Stimulated activated naive CD4-positive, alpha-beta T cell treated with Interleukin-2 at 50 U/mL for 16 hours (primary cell): ENCODE measurements at regions not wholly inside any gene's neighbourhood (a gene's known extent, or its start where the extent isn't known, plus 50 kb on each side); places are given as distances from the start of the nearest gene placed in this dataset.
A peak's percentile ranks its signal among the peaks of the same experiment; 100 is the strongest.
"Not testable (repeated sequence)": the region's sequence is repeated elsewhere in the genome, so short reads cannot be mapped to it uniquely, and the experiment has no call there.

ENCODE experiments used
- DNase-seq: peaks from one replicate; lab custom pipeline; 2025; lab: John Stamatoyannopoulos, UW

GRCh38 chr4:153936121-153936520, 147.2 kb upstream of the SFRP2 start:
- no peak for DNase-seq

GRCh38 chr4:153934688-153935017, 145.8 kb upstream of the SFRP2 start:
- no peak for DNase-seq

DNA sequence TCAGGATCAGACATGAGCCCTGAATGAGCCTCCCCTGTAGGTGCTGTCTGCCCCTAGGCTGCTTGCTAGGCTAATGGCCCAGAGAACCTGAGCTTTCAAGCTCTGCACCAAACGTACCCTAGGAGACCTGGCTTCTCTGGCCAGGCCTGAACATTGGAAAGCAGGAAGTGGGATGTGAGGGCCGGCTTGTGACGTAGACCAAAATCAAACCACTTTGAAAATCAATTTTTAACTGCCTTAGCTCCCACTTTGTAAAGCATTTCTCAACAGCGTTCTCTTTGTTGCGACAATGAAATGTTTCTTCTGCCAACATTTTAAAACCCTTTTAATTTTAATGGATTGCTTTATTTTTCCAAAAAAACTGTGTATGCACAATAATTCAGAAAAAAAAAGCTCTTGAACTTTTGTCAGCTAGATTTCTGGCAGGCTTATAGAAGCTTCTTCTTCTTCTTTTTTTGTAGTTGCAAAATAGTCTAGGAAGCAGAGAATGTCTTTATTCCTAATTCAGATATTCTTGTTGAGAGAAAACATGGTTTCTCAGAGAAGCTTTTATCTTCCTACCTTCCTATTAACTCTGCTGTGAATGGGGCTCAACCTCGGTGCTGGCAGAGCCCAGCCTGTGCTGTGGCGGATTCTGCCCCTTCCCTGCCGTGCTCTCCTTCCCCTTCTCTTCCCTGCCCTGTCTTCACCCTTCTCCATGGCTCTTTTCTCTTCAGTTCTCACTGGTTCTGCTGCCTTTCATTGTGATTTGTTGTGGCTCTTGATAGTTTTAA, 145.2 kb upstream of the SFRP2 start:
- DNase-seq, result no peak

DNA sequence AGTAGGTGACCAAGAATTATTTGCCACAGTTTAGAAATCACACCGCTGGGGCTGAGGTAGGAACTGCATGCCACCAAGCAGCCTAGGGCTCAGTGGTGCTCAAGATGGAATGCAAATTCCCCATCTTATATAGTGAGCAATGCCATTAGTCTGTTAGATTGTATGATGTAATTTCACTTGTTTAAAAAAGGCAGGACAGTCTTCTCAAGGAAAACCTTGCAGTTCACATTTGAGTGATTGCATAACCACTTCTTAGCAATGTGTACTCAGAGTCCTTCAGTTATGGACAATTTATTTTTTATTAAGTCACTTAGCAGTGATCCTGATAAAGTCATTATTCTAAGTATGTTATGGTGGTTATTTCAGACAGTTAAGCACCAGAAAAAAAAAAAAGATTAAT, 142.9 kb upstream of the SFRP2 start:
- no peak for DNase-seq

- no peak for DNase-seq
Measured at GRCh38 chr4:153929675-153930074, 140.8 kb upstream of the SFRP2 start.

DNA sequence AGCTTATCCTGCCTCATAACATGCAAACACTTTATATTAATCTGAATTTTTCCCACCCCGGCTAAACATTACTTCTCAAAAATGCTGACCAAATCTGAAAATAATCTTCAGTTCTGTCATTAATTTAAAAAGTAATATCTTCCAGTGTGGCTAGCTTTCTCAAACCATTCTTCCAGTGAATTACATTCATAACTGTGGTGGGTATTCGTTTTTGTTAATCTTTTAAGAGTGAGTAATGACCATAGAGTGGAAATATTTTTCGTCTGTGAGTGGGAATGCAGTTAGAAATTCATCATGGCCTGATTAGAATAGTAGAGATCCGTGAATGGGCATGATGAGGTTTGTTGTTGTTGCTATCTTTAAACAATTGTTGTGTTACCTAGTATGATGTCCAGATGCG, 138.6 kb upstream of the SFRP2 start:
- DNase-seq, result no peak

DNA sequence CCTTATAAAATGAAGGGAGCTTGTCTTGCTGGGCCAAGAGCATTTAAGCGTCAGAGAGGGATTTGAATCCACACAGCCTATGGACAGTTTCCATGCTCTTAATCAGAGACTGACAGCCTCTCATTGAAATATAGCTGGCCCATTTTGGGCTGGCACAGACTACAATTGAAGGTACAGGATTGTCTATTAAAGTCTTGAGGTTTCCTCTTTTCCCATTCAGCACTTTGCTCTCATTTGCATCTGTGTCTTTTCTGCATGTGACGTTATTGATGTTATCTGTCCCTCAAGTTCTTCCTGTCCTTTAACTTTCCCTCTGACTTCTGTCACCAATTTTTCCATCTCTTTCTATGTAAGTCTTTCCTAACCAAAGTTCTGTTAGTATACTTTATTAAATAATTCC, 133.3 kb upstream of the SFRP2 start:
- no peak for DNase-seq

DNA sequence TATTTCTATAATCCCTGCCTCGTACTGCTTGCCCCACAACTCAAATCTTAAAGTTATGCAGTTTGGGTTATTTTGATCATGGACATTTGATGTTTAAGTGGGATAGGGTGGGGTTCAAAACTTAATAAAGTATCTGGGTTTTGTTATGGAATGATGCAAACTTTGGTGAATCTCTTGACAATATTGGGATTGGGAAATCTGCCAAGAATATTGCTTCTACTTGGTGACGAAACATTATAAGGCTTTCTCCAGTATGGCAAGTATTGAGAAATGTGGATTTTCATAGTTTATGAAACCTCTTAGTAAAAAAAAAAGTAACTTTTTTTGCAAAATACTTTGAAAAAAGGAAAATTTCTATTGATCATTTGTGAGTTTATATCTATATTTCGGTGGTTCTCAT, 130.8 kb upstream of the SFRP2 start:
- DNase-seq, result no peak

- peak; percentile 1 for DNase-seq
Measured at GRCh38 chr4:153916273-153916755, 127.4 kb upstream of the SFRP2 start.

DNA sequence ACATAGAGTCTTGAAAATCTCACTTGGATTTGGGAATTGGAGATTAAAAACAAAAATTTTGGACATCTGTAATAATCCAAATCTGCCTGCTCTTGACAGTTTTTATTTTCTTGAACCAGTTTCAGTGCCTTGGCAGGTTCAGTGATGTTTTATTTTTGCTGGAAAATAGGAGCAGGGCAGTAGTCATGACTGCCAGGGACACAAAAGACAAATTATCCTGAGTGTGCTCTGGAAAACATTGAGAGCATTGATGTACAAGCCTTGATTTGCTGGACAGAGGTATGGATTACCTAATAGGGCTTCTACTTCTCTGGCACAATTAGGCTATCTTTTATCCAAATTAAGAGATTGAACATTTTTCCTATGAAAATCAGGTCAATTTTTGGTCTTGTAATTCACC, 123.4 kb upstream of the SFRP2 start:
- DNase-seq, result no peak

GRCh38 chr4:153909672-153910071, 120.8 kb upstream of the SFRP2 start:
- no peak for DNase-seq

DNA sequence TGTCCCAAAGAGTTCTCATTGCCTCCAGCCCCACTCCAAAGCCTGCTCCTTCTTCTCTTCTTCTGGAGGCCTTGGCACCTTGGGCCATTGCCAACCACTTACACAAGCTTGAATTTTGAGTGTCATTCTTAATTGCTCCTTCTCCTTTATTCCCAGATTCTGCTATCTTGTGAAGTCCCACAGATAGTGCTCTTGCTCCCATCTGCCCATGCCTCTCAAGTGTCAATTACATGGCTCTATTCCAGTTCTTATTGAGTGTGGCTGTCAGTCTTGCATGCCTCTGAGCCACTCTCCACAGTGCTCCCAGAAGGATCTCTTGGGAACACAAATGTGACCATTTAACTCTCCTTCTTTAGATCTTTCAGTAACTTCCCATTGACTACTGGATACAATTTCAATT, 117.3 kb upstream of the SFRP2 start:
- no peak for DNase-seq

DNA sequence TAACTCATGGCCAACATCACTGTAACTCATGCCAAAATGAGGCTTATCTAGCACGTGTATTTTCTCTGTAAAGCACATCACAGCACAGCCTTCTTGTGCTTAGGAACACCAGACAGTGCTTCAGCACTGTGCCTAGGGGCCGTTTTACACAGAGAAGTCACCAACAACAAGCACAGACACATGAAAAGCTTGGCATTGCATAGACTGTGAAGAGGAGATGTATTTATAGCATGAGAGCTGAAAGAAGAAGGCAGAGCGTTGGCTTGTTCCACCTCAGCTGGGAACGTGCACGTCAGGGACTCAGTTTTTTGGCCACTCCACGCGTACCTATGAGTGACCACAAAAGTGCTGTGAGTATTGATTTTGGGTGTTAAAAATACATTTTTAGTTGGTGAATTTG, 116.3 kb upstream of the SFRP2 start:
- DNase-seq, result no peak

- no peak for DNase-seq
Measured at GRCh38 chr4:153904011-153904410, 115.1 kb upstream of the SFRP2 start.

- DNase-seq, result no peak
Measured at GRCh38 chr4:153901220-153901619, 112.3 kb upstream of the SFRP2 start.

GRCh38 chr4:153900426-153900825, 111.5 kb upstream of the SFRP2 start:
- DNase-seq, result no peak

GRCh38 chr4:153890761-153891160, 101.9 kb upstream of the SFRP2 start:
- no peak for DNase-seq

DNA sequence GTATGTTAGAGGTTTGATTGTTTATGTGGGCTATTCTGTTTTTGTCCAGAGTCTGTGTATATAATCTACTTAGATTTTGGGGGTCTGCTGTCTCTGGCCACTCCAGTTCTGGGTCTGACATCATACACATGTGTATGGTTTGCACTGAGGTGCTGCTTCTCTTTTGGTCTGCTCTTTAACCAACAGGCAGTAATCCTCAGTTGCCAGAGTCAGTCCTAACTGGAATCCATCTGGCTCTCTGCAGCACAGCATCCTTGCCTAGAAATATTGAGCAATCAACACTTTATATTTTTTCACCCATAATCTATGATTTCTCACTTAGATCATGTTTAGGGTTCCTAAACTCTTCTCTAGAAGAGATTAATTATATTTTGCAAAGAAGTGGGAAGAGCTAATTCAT, 98.3 kb upstream of the SFRP2 start:
- no peak for DNase-seq

- no peak for DNase-seq
Measured at GRCh38 chr4:153884325-153884724, 95.4 kb upstream of the SFRP2 start.

GRCh38 chr4:153880983-153881382, 92.1 kb upstream of the SFRP2 start:
- no peak for DNase-seq

- DNase-seq, result no peak
Measured at GRCh38 chr4:153877898-153878297, 89.0 kb upstream of the SFRP2 start.

GRCh38 chr4:153873741-153874140, 84.9 kb upstream of the SFRP2 start:
- no peak for DNase-seq

DNA sequence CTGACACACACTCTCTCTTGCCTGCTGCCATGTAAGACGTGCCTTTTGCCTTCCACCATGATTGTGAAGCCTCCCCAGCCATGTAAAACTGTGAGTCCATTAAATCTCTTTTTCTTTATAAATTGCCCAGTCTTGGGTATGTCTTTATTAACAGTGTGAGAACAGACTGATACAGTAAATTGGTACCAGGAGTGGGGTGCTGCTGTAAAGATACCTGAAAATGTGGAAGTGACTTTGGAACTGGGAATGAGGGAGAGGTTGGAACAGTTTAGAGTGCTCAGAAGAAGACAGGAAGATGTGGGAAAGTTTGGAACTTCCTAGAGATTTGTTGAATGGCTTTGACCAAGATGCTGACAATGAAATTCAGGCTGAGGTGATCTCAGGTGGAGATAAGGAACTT, 77.9 kb upstream of the SFRP2 start:
- DNase-seq, result not testable (repeated sequence)

GRCh38 chr4:153852501-153852900, 63.6 kb upstream of the SFRP2 start:
- DNase-seq, result no peak
